NCI-H460 (cell line): ENCODE measurements at regions not wholly inside any gene's neighbourhood (a gene's known extent, or its start where the extent isn't known, plus 50 kb on each side); places are given as distances from the start of the nearest gene placed in this dataset.

Source experiments
- DNase-seq: peaks from one replicate; pipeline ENCODE4 v3.0.0-alpha.2; 2016; ENCODE audit warnings: low read depth; ENCODE audit errors: extremely low read depth

DNA sequence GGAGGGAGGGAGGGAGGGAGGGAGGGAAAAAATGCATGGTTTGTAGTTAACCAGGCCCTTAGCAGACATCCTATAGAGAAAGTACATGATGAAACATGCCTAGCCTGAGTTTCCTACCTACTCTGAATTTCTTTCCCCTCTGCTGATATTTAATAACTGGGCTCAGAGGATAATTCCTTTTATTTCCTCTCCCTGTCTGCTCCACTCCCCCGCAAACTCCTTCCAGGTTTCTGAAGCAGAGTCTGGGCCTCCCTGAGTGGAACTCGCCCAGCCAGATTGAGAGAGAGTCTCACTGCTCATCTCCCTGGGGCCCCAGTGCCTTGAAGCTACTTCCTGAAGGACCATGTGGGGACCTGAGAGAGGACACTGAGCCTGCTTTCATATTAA lies 111.9 kb upstream of the SLC44A3 start:
- no peak for DNase-seq

DNA sequence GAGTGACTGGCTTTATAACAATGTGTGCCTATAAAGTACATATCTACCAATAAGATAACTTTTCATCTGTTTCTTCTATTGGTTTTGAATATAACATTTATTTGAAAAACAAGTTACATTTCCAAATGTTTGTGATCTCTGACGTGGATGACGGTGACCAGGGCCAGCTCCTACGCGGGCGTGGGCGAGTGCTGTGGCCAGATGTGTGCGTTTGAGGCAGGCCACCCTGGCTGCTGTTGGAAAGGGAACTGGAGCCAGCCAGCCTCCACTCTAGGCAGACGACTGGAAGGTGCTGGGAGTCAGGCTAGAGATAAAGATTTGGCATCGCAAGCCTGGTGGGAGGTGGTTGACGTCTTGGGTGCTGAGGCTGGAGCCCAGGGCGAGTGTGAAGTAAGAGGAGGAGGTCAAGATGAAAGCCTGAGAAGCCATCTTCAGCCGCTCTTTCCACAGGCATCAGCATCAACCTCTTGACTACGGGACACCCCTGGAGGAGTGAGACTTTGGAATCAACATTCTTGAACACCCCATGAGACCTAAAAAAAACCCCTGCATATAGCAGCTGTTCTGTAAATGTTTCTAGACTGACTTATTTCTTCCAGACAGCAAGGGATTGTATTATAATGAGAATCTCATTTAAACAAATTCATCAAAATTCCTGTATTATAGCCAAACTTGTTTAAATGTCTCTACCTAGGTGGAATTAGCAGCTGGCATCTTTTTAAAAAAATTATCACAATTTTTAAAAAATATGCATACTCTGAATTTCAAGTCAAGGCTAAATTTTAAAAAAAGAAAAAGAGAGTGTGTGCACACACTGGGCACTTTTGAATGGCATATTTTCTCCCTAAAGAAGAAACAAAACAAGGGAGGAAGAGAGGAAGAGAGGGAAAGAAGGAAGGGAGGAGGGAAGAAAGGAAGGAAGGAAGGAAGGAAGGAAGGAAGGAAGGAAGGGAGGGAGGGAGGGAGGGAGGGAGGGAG lies 112.5 kb upstream of the SLC44A3 start:
- DNase-seq = no peak

DNA sequence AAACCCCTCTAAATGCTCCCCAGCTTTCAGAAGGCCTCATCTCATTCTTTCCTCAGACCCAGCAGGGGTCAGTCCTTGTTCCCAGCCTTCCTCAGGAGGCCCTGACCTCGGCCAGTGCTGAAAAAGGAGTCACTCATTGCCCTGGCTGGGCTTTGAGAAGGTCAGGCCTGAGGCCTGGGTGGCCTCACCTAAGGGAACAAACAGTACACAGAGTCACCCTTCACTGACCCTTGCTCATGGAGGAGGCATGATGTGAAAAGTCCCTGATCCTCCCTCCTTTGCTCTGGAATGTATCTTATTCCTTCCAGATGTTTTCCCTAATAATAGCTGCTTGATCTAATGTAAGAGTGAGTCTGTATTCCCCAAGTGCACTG lies 117.7 kb upstream of the SLC44A3 start:
- no peak for DNase-seq

DNA sequence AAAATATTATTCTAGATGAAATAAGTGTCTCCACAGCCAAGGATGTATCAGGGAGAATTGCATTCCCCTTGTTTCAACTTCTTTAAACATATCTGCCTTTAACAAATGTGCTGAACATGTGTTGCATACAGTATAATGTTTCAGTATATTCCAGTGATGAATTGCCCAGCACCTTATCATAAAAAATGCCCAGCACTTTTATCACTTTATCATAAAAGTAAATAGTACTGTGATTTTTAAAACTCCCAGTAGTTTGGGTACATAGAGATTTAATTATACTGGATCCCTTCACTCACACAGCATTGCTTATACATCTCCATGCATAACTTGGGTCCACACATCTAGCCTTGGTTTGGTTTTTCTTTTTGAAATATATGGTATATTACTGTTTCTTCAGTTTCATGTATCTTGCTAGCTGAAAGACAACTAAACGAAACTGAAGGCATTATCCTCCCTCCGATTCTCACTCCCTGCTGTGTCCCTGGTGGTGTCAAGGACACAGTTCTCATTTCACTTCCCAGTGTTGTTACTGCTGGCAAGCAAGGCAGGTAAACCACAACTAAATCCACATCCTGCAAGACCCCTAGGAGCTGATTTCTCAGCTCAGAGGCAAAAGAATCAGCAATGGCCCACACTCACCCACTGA lies 118.2 kb upstream of the SLC44A3 start:
- DNase-seq = no peak

DNA sequence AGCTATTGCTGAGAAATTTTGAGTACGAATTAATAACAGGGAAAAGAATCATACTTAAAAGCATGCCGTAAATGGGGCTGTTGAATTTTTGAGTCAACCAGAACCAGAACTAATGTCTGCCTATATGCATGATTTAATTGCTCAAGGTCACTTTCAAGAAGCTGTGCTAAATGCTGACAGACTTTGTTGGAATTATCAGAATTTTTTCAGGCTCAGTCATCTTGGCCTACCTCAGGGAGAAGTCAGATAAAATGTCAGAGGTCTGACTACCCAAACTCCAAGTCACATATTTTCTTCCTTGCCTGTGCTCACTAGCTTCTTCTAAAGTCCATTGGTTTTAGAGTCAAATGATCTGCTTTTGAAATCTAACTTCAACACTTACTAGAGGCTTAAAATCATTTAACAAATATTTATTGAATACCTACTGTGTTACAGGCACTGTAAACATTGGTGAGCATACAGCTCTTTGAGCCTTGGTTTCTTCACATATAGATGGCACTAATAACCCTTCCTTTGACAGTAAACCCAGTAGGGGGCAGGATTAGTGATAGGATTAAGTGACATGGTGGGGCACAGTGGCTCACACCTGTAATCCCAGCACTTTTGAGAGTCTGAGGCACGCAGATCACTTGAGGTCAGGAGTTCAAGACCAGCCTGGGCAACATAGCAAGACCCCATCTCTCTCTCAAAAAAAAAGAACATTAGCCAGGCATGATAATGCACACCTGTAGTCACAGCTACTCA lies 121.2 kb upstream of the SLC44A3 start:
- DNase-seq = no peak

DNA sequence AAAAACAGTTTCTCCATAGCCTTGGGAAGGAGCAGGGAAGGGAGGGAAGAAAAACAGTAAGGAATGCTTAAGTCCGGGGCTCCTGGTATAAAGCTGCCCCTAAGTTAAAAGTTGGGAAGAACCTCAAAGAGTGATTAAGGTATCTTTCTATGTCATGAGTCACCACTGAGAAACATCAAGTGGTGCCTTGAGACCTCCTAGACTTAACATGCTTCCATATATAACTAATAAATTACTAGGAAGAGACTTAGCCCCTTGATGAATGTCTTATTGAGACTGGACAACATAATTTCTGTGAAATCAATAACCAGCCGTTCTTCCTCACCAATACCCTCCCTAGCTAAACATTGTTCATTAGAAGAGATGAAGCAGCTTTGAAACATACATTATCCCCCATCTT lies 121.8 kb upstream of the SLC44A3 start:
- no peak for DNase-seq

DNA sequence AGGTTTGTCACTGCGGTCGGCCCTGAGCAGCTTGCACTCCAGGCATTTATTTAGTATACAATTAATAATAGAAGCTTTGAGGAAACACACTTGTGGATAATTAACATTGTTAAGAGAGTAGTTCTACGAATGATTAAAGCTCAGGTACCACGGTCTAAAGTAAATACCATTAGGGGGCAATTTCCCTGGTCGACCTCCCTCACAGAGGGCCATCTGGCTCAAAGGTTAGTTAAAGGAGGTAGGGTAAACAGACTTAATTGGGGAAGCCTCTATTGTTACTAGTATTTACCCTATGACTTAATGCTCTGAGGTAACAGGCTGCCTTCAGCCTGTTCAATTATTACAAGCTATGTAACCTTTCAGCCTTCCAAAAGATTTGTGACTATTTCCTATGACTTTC lies 122.3 kb upstream of the SLC44A3 start:
- no peak for DNase-seq

DNA sequence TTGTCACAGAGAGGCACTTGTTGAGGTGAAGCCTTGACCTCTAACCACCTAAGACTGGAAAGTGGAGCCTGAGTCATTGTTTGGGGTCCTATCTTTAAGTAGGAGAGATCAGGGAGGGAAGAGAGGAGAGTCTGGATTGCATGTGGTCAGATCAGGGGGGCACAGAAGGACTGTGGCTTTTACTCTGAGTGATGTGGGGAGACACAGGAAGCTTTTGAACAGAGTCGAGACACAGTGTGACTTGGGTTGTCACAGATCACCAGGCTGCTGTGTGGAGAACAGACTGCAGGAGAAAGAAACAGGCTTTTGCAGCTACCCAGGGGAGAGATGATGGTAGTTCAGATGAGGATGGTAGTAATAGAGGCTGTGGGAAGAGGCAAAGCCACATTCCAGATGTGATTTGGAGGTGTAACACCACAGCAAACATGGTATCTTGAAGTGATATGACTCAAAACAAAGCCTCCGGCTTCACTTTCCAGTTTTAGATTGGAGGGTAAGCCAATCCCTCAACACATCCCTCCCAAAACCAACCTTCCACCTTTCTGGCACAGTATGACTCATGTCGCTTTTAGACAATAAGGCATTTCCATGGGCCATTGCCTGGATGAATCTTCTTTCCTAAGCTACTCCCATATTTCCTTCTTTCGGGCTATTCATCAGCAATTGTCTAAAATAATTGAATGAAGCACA lies 125.8 kb upstream of the SLC44A3 start:
- DNase-seq = no peak

DNA sequence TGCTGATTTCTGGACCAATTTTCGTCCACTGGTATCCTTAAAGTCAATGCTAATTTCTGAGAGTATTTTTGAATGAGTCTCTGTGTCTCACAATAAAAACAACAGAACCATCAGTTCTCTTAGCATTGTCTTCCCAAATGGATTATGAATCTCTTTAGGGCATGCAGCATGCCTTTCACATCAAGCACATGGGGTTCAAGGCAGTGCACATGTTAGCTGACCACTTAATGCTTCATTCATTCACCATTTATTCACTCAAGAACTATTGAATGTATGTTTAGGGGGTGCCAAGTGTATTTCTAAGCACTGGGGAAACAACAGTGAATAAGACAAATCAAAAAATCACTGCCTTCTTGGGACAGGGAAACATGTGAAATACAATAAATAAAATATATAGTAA lies 126.7 kb upstream of the SLC44A3 start:
- no peak for DNase-seq

DNA sequence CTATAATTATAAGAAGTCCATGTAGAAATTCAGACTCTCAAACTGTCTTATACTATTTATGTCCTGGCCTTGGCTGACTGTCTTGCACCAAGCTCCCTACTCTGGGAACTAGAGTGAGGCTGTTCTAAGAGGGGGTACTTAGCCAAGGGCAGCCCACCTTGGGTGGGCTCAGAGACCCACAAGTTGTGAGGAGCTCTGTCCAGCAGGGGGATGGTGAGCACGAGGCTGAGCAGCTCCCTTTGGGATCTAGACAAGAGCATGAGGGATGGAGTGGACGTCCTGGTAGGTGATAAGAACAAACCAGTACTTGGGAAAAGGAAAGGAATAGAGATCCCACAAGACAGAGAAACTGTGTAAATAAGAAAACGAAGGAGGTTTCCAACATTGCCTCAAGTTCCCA lies 127.1 kb upstream of the SLC44A3 start:
- DNase-seq = no peak

DNA sequence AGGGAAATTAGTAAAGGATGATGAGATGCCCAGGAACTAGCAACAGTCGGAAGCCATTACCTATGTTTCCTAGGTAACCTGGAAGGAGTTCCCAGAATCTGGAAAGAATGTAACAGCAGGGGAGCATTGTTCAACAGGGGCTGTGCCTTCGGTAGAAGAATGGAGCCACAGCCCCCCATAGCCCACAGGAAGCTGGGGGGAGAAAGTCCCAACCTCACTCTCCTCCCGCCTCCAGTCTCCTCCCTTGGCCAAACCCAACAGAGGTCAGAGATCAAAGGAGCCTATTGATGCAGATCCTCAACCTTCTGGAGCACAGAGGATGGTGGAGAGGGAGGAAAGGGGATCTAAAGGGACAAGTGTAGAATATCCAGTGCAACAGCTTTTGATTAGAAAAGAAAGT lies 131.5 kb upstream of the SLC44A3 start:
- DNase-seq = no peak

DNA sequence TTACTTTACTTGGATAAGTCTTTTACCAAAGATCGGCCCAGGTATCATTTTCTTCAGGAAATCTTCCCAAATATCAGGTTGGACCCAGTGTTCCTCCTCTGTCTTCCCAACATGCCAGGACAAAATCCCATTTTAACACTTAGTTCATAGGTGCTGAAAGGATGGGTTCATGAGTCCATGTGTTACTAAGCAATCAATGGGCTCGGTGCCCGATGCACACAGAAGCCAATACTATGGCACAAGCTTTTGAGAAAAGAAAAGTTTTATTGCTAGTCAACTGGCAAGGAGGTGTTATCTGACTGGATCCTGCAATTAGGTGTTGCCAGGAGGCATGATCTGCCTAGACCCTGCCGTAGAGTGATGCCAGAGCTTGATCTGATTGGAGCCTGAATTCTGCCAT lies 133.3 kb upstream of the SLC44A3 start:
- DNase-seq = no peak

DNA sequence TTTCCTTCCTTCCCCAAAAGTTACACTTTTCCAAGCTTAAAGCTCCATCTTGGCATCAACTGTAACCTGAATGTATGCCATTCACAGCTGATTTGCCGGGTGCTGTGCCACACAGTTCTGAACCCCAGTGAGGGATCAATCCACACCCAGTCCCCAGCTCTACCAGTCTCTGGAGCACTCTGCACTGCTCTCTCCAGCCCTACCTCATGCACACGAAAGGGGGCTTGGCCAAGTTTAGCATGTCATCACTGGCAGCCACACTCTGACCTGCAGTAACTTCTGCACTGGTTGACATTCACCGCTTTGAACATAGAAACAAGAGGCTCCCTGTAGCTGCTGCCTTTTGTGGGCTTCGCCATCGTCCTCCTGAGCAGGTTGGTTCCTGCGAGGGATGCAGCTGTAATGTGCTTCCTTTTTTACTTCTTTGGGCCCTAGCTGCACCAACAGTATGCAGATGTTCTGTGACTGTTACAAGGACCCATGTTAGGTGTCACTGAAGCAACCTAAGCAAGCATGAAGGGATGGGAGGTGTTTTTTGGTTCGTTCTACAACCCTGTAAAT lies 135.4 kb upstream of the SLC44A3 start:
- DNase-seq = no peak

DNA sequence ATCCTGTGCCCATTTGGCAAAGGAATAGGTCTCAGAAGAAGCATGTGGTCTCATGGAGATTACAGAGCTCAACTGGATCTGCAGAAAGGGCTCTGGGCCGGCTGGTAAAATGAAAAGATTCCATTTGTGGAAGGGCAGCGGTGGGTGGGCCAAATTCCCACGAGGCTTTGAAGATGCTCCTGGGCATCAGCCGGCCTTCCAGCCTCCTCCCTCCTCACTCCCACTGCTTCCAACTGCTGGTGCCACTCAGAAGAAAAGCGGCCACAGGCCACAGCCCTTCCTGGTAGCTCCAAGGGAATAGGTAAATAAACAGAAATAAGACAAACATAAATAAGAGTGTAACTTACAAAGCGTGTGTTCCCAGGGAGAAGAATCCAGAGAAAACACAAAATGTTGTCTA lies 136.3 kb upstream of the SLC44A3 start:
- DNase-seq = no peak

DNA sequence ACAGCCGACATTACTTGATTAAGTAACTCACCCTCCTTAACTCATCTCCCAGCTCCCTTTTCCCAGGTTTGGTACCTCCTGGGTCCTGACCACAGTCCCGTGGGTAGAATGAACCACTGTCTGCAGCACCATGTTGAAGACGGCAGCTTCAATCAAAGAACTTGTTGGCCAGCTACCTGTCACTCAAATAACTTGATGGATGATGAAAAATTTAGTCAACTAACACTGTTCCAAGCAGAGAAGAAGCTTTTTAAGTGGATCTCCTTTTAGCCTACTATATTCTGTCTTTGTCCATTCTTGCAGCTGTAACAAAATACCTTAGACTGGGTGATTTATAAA lies 138.4 kb upstream of the F3 start:
- DNase-seq = no peak

DNA sequence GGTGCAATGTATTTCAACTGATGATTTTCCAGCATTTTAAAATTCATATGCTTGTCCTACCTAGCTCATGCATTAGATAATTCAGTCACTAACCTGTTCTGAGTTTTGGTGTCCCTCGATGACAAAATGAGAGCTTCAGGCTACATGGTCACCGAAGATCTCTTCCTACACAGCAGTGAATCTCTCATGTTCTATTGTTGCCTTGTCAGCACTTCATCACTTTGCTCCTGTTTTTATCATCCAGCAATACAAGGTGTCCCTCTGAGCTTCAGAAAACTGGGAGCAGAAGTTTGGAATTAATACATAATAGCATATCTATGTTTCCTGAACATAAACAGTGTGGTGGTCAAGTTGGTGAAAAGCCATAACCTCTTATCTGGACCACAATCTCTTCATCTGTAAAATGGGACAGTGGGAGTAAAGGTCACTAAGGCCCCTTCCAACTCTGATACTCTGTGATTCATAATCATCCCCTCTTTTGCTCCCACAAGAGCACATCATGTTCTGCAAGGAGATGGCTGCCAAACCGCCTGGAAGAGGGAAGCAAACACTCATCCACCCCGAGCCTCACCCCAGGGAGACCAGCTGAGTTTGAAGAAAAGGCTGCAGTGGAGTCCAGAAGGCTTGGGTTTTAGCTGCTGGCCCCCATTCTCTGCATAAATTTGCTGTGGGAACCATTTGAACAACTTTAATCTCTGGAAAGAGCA lies 137.9 kb upstream of the F3 start:
- no peak for DNase-seq

DNA sequence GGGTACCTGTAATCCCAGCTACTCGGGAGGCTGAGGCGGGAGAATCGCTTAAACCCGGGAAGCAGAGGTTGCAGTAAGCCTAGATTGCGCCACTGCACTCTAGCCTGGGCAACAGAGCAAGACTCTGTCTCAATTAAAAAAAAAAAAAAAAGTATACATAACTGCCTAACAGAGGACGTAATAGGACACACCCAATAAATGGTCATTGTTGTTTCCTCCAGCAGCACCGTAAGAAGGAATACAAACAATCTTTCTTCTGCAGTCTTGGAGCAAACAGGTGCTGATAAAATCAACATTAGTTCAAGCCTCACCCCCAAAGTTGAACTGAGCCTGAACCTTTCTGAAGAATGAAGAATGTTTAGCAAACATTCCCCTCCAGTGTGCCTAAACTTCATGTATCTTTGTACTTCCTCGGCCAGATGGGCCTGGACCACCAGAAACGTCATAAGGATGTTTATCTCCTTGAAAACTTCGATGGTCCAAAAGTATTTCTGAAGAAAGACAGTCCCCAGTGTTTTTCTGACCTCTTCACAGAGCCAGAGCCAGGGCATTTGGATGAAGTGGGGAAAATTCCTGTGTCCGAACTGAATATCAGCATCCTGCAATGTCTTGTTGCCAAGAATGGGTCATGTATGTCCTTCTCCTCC lies 136.8 kb upstream of the F3 start:
- DNase-seq = no peak

DNA sequence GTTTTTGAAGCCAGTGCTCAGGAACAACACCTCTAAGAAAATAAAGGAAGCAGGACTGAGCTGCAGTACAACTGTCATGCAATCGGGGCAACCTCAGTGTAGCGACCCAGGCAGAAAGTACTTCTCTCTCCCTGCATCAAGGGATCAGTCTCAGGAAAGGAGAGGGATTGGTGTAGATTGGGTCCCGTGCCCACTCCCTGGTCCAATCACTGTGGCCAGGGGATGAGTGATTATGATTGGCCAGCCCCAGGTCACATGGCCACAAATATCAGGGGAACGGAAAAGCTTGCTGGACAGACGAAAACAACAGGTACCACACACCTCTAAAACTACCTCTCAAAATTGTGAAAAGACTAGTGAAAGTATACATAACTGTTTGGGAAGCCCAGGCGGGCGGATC lies 136.2 kb upstream of the F3 start:
- no peak for DNase-seq

DNA sequence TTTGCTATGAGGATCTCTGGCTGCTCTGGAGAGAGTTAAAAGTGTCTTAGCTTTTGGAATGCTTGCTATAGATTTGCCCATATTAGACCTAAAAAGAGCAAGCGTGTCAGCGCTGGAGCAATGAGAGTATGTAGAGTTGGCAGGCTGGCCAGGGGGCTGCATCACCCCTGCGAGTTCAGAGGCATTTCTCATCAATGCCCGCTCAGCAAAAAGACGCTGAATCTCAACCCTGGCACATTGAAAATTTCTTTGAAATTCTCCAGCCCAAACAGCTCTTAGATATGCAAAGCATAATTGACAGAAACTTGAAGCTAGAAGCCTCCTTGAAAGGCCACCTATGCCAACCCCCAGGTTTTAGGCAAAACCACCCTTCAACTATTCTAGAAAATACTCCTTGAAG lies 135.5 kb upstream of the F3 start:
- DNase-seq = no peak

DNA sequence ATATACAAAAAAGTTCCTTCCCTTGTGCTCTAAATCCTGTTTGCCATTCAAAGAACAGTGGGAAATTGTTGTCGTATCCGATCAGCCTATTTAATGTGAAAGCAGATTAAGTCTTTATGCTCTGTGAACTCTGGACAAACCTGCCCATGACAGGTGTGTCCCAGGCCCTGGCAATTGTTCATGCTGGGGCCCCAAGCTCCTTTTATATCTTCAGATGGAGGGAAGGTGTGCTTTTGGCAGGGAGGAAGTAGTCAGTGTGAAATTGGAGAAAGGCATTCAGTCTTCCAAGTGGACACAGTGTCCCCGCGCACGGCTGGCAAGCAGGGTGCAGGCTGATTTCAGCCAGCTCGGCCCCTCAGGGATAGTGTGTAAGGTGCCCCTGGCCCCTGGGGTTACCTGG lies 135.1 kb upstream of the F3 start:
- no peak for DNase-seq
